GM20431 (cell line): ENCODE measurements at regions not wholly inside any gene's neighbourhood (a gene's known extent, or its start where the extent isn't known, plus 50 kb on each side); places are given as distances from the start of the nearest gene placed in this dataset.

Experiments
- in situ Hi-C: fragments of 300-500 bp; cut with MseI, MboI; formaldehyde crosslinking; loops from one replicate; pipeline ENCODE4 v1.15.0; 2020; ENCODE audit warnings: low sequenced_read_pairs; ENCODE audit not compliant: unreplicated experiment

GRCh38 chr16:35352431-35352830, 1893.0 kb downstream of the TP53TG3F start:
- in situ Hi-C loops, result no loop called here

- in situ Hi-C loops, result no loop called here
Observed at GRCh38 chr16:35363510-35363909, 1904.1 kb downstream of the TP53TG3F start.

DNA sequence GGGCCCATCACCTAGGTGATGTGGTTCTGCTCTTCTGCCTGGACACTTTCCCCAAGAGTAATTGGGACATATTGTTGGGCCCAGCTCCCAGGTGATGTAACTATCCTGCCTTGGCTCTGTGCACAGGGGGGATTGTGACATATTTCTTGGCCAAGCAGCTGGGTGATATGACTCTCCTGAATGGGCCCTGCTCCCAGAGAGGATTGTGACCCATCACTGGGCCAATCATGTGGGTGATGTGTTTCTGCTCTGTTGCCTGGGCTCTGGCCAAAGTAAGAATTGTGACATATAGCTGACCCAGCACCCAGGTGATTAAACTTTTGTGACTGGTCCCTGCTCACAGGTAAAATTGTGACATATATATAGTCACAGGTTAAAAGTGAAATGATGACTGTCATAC, 1904.9 kb downstream of the TP53TG3F start:
- in situ Hi-C loops, result no loop called here

GRCh38 chr16:35365675-35366074, 1906.3 kb downstream of the TP53TG3F start:
- in situ Hi-C loops, result no loop called here

- in situ Hi-C loops, result no loop called here
Observed at GRCh38 chr16:35370617-35371016, 1911.2 kb downstream of the TP53TG3F start.

- in situ Hi-C loops, result no loop called here
Observed at GRCh38 chr16:35377142-35377541, 1917.7 kb downstream of the TP53TG3F start.

GRCh38 chr16:35386619-35387018, 1927.2 kb downstream of the TP53TG3F start:
- in situ Hi-C loops, result no loop called here

GRCh38 chr16:35391328-35391727, 1931.9 kb downstream of the TP53TG3F start:
- in situ Hi-C loops, result no loop called here

GRCh38 chr16:35398180-35398579, 1938.8 kb downstream of the TP53TG3F start:
- in situ Hi-C loops, result no loop called here

- in situ Hi-C loops, result no loop called here
Observed at GRCh38 chr16:35399133-35399532, 1939.7 kb downstream of the TP53TG3F start.

DNA sequence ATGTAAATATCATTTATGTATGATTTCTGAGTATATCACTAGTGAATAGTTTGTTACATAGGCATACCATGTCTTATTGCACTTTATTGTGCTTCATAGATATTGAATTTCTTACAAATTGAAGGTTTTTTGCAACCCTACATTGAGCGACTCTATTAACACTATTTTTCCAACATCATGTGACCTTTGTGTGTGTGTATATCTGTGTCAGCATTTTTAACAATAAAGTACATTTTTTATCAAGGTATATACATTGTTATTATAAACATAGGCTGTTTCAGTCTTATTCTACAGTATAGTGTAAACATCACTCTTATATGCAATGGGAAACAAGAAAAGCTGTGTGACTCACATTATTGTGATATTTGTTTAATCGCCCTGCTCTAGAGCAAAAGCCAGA, 1944.9 kb downstream of the TP53TG3F start:
- in situ Hi-C loops, result no loop called here

- in situ Hi-C loops, result no loop called here
Observed at GRCh38 chr16:35405526-35405925, 1946.1 kb downstream of the TP53TG3F start.

DNA sequence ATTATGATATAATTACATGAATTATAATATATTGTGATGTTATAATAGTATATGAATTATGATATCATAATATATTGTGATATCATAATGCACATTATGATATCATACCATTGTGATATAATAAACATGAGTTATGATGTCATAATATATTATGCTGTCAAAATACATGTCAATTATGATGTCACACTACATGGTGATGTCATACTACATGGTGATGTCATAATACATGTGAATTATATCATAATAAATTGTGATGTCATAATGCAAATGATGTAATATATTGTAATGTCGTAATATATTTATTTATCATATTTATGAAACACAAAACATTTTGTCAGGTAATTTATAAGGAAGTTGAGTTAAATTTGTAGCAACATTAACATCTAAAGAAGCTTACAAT, 1950.1 kb downstream of the TP53TG3F start:
- in situ Hi-C loops, result no loop called here

- in situ Hi-C loops, result no loop called here
Observed at GRCh38 chr16:35410438-35410837, 1951.0 kb downstream of the TP53TG3F start.

DNA sequence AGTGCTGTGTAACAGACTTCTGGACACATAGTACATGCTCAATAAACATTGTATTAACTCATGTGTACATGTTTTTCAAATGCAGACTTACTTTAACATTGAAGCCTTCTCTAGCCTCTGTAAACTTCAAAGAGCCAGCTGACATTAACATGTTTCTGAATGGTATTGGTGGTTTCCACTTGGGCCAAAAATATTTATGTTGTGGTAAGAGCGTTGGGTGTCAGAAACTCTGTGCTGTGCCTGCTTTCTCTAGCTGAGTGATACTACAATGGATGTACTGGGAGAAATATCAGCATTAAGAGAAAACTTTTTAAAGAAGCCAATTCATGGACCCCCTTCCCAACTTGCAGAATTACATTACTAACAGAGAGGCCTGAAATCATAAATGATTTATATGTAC, 1951.7 kb downstream of the TP53TG3F start:
- in situ Hi-C loops, result no loop called here

GRCh38 chr16:35414139-35414538, 1954.7 kb downstream of the TP53TG3F start:
- in situ Hi-C loops, result no loop called here

DNA sequence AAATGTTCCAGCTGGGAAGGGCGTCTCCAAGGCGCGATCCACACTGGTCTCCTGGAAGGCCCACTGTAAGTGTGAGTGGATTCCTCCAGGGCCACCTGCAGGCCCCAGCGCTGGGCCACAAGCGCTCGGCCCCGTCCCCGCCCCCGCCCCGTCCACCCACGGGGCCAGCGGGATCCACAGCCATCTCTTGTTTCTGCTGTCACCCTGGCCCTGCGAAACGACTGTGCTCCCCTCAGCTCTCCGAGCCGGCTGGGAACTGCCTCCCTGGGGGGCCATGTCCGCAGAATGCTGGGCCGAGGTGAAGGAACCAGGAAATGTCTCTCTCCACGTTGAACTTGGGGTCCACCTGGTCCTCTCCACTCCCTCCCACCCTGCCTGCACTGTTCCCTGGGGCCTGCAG, 1955.2 kb downstream of the TP53TG3F start:
- in situ Hi-C loops, result no loop called here

DNA sequence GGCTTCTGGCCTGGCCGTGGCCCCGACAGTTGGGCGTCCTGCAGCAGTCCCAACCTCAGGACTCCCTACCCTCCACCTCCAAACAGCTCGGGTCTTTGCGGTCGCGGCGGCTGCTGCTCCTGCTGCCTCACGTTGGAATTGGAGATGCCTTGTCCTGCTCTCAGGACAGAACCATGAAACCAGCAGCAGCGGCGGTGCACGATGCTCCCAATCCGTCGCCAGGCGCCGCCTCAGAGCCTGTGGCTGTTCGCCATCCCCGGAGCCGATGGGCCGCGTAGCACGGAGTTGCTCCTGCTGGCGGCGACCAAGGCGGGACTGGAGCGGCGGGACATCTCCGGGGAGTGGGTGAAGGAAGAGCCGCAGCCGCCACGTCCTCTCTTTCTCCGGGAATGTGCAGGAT, 1965.9 kb downstream of the TP53TG3F start:
- in situ Hi-C loops, result no loop called here

DNA sequence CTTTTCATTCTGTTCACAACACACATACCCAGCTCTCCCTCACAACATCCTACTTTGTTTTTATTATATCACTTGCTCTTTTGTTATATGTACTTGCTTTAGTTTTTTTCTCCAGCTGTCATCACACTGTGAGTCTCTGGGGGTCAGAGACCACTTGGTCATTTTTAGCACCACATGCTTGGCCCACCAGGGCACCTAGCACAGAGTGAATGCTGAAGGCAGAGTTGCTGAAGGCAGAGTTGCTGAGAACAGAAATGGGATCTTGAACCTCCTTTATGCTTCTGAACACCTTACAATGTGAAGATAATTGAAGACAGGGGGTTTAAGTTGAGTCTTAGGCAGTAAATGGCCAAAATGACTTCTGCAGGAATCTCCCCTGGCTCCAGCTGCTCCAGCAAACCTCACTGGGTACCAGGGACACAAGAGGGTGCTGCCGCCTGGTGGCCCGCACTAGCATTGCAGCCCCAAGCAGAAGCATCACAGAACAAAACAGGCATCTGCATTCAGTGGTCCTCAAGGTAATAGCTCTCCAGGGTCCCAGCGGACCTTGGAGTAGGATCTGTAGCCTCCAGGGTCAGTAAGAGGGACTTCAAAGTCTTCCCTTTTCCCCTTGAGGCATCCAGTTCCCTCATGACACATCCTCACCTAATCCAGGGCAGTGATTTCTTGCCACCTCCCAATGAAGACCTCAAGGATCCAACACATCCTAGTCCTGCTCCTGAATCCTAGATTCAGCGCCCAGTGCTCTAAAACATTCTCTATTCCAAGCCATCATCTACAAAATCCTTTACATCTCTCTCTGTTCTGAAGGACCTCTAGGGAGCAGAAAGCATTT, 1972.6 kb downstream of the TP53TG3F start:
- in situ Hi-C loops, result no loop called here

GRCh38 chr16:35440875-35441274, 1981.5 kb downstream of the TP53TG3F start:
- in situ Hi-C loops, result no loop called here

DNA sequence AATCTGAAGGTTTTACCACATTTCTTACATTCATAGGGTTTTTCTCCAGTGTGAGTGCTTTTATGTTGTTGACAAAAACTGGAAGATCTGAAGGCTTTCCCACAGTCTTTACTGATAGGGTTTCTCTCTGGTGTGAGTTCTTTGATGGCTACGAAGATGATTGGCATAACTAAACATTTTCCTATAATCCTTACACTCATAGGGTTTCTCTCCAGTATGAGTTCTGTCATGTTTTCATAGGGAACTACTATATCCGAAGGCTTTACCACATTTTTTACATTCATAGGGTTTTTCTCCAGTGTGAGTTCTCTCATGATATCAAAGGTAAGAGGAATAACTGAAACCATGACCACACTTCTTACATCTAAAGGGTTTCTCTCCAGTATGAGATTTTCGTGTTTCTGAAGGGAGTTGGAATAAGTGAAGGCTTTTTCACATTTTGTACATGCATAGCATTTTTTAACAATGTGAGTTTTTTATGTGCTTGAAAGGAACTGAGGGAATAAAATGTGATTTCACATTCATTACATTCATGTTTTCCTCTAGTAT, 1987.7 kb downstream of the TP53TG3F start:
- in situ Hi-C loops, result no loop called here

GRCh38 chr16:35449663-35450062, 1990.3 kb downstream of the TP53TG3F start:
- in situ Hi-C loops, result no loop called here
